GM12864 (cell line): ENCODE measurements at regions not wholly inside any gene's neighbourhood (a gene's known extent, or its start where the extent isn't known, plus 50 kb on each side); places are given as distances from the start of the nearest gene placed in this dataset.

Source experiments
- DNase-seq: peaks from one replicate; pipeline ENCODE4 v3.0.0-alpha.2; 2011; ENCODE audit warnings: low read depth
- H3K4me3 ChIP-seq: 2 replicates; pipeline ENCODE4 v1.5.1; 2011; ENCODE audit warnings: mild to moderate bottlenecking, low read depth, low read length, control low read depth
- TF ChIP-seq, protein P1 (sequence below): IDR thresholded peaks from 2 replicates; pipeline ENCODE4 v1.5.1; 2011; ENCODE audit warnings: low read depth, mild to moderate bottlenecking, moderate library complexity, low read length, control low read depth, inconsistent platforms; ENCODE audit errors: missing control alignments

DNA sequence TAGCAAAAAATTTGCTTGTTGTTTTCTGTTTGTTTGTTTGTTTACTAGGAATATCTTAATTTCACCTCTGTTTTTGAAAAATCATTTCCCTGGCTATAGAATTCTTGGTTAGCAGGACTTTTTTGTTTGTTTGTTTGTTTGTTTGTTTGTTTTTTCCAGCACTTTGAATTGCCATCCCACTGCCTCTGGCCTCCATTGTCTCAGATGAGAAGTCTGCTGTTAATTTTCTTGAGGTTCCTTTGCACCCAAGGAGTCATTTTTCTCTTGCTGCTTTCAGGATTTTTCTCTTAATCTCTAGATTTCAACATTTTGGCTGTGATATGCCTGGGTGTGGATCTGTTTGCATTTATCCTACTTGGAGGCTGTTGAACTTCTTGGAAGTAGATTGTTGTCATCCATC is 105.7 kb downstream of the FOXL3 start:
- no peak overlapping the region for H3K4me3 ChIP-seq
- no peak for DNase-seq
- TF ChIP-seq, protein P1, sequence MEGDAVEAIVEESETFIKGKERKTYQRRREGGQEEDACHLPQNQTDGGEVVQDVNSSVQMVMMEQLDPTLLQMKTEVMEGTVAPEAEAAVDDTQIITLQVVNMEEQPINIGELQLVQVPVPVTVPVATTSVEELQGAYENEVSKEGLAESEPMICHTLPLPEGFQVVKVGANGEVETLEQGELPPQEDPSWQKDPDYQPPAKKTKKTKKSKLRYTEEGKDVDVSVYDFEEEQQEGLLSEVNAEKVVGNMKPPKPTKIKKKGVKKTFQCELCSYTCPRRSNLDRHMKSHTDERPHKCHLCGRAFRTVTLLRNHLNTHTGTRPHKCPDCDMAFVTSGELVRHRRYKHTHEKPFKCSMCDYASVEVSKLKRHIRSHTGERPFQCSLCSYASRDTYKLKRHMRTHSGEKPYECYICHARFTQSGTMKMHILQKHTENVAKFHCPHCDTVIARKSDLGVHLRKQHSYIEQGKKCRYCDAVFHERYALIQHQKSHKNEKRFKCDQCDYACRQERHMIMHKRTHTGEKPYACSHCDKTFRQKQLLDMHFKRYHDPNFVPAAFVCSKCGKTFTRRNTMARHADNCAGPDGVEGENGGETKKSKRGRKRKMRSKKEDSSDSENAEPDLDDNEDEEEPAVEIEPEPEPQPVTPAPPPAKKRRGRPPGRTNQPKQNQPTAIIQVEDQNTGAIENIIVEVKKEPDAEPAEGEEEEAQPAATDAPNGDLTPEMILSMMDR: no peak

DNA sequence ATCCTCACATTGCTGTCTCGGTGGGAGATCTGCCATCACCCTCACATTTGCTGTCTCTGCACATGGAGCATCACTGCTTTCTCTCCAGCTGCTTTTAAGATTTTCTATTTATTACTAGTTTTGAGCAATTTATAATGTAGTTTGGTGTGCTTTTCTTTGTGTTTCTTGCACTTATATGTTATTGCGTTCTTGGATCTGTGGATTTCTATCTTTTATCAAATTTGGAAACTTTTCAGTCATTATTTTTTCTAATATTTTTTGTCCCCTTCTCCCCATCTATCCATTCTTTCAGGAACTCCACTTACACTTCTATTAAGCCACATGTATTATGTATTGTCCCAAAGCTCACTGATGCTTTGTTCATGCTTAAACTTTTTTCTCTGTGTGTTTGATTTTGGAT is 108.9 kb downstream of the FOXL3 start:
- TF ChIP-seq, protein P1: no peak
- no peak overlapping the region for H3K4me3 ChIP-seq

DNA sequence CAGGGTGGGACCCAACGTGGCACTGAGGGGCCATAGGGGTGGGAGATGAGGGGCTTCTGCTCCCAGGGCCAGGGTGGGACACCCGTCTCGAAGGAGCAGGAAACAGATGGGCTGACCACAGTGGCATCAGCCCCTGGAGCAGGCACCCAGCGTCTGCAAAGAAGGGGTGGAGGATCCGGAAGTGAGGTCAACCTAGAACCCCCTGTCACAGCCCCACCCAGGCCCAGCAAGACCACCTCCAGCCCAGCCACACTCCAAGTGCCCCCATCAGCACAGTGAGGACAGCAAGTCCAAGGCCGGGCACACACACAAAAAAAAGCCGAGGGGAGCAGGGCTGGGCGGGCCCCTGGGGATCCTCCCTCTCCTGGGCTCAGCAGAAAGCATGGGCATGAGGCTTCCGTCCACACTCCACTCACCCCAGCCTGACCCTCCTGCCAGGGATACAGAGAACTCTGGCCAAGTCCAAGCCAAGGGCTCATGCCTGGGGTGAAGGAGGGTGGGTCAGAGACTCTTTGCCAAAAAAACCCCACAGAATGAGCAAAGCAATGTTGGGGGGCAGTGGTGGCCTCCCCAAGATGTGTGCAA is 111.0 kb downstream of the FOXL3 start:
- TF ChIP-seq, protein P1: no peak
- DNase-seq: no peak
- no peak overlapping the region for H3K4me3 ChIP-seq

More for the DNA sequence above, 108.9 kb downstream of the FOXL3 start:
- DNase-seq: no peak

DNA sequence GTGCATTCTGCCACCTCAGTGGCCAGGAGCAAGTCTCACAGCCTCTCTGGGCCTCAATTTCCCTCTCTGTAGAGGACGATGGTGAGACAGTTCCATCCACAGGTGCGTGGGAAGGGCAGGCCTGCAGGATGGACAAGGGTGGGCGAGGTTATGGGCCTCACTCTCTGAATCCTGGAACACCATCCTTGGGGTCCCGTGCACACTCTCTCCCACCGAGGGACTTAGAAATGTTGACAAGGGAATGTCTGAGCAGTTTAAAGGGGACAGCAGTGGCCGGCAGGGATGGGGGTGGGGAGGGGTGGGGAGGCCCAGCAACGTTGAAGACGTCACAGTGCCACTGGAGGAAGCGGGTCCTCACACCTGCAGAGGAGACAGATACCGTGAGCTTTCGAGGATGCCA is 111.5 kb downstream of the FOXL3 start:
- TF ChIP-seq, protein P1: no peak
- no peak for DNase-seq
- no peak overlapping the region for H3K4me3 ChIP-seq

DNA sequence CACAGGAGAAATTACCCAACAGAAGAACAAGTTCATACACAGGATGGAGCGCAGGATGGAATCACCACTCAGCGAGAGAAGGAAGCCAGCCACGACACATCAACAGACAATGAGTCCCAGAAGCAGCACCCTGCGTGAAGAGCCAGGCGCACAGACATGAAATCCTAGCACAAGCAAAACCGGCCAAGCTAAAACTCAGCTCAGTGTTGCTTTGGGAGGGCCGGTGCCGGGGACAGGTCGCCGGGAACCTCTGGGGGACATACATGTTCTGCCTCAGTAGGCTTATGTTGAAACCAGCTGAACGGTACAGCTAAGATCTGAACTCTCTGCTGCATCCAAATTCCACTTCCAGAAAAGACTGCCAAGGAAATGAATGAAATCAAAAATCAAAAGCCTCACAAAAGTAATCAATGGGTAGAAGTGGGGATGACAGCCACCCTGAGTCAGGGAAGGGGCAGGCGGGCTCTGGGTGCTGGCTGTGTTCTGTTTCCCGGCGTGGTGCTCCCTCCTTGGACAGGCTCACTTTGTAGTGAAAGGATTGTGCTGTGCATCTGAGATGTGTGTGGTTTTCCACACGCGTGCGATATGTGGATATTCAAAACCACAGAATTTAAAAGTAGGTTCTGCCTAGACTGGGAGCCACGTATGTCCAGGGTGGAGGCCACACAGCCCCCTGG is 114.7 kb downstream of the PDGFA start:
- no peak overlapping the region for H3K4me3 ChIP-seq
- no peak for DNase-seq
- TF ChIP-seq, protein P1: no peak

DNA sequence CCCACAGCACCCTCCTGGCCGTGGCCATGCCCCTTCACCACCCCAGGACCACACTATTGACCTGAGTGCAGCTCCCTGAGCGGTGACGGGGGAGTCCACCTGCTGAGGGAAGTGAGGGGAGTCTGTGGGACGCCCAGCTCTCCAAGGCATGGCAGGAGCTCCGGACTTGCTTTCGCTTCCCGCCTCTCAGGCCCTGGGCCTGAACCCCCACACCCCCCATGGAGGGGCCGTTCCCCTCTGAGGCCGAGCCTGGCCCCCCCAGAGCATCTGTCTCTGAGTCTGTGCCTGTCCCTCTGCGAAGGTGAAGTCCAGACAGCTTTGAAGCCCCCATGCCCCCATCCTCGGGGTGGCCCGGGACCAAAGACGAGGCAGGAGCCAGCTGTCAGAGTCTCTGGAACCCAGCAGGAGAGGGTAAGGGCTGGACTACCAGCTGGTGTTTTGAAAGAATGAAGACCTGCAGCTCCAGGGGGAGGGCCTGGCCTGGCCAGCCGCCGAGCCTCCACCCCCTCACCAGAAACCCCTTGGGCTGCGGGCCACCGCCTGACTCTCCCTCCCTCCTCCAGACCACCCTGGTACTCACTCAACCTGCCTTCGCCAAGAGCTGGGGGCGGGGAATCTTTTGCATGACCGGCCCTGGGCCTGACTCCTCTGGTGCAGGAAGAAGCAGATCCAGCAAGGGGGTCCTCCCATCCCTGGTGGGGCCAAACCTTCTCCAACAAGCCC is 114.0 kb downstream of the PDGFA start:
- H3K4me3 ChIP-seq: no peak overlapping the region
- TF ChIP-seq, protein P1: no peak
- no peak for DNase-seq
